Choroid plexus epithelial cell (primary cell): ENCODE measurements at regions not wholly inside any gene's neighbourhood (a gene's known extent, or its start where the extent isn't known, plus 50 kb on each side); places are given as distances from the start of the nearest gene placed in this dataset.

Experiments
- DNase-seq: peaks from one replicate; pipeline ENCODE4 v3.0.0-alpha.2; 2010; ENCODE audit warnings: low read depth
- H3K4me3 ChIP-seq: 2 replicates; pipeline ENCODE4 v1.5.1; 2011; ENCODE audit warnings: low read depth, mild to moderate bottlenecking, control low read depth, low read length, moderate library complexity
- CTCF ChIP-seq: conservative IDR thresholded peaks from 2 replicates; pipeline ENCODE4 v1.5.1; 2011; ENCODE audit warnings: low read depth, mild to moderate bottlenecking, control low read depth, inconsistent platforms, low read length, moderate library complexity

DNA sequence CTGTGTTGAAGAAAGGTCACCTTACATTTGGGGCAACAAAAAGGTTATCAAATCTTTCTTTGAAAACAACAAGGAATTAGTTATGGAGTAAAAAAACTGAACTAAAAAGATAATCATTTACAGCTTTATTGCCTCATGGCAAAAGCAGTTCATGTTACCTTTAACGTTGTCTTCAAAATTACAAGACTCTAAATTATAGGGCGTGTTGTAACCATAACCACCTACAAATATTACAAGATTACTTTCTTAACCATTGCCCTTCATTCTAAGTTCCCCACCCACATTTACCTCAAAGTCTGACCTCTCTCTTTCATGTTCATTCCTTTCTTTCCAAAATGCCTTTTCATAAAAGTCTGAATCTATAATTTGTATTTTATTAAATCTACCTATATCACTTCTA lies 74.6 kb upstream of the LRATD1 start:
- DNase-seq: no peak
- H3K4me3 ChIP-seq: no peak overlapping the region
- no peak for TF ChIP-seq CTCF

DNA sequence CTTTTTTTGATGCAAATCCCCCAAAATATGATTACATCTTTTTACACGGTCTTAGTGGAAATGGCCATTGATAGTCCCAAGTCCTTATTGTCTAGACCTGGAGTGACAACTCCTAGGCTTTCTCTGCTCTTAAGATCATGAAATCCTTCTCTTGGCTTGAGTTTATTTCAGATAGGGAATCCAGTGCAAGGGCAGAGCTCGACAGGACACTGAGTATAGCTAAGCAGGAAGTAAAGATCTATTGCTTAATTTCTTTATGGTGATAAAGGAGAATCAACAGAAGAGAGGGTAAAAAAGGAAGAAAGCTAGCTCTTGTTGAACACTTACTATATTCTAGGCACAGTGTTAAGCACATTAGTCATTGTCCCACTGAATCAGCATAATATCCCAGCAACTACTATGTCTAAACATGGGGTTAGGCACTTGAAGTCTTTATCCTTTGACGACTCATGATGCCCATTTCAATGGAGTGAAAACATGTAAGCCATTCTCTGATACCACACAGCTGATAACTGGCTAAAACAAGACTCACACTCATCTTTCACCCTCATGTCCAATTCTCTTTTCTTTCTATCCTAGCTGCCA lies 74.1 kb upstream of the LRATD1 start:
- H3K4me3 ChIP-seq: no peak overlapping the region
- no peak for DNase-seq
- TF ChIP-seq CTCF: no peak

DNA sequence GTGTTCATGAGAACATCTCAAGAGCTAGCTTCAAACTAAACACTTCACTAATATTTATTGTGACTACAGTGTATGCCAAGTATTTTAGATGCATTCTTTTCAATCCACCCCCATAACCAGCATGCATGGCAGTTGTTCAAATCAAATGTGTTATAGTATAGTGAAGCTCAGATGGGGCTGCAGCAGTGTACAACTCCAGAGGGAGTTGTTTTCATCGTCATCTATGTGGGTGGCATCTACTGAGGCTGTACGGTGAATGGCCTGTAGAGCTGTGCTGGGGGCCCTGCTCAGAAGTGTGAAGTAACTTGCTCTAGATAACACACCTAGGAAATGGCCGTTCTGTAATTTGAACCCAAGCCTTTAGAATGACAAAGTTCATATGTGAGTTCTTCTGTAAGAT lies 71.8 kb upstream of the LRATD1 start:
- DNase-seq: no peak
- TF ChIP-seq CTCF: no peak
- no peak overlapping the region for H3K4me3 ChIP-seq

DNA sequence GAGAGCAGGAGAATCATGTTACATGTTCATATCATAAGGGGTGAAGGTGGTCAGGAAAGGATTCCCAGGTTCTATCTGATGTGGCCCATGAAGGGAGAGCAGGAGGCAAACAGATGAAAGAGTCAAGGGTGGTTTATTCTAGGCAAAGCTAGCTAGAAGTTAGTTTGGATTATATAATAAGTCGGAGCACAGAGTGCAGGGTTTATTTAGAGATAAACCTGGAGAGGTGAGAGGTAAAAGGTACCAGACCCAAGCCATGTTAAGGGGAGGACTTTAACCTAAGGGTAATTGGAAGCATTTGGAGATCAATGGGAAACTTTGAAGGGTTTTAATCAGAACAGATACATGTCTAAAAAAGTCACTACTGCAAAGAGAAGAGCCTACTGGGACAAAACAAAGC lies 69.2 kb upstream of the LRATD1 start:
- no peak for TF ChIP-seq CTCF
- no peak overlapping the region for H3K4me3 ChIP-seq
- DNase-seq: no peak

DNA sequence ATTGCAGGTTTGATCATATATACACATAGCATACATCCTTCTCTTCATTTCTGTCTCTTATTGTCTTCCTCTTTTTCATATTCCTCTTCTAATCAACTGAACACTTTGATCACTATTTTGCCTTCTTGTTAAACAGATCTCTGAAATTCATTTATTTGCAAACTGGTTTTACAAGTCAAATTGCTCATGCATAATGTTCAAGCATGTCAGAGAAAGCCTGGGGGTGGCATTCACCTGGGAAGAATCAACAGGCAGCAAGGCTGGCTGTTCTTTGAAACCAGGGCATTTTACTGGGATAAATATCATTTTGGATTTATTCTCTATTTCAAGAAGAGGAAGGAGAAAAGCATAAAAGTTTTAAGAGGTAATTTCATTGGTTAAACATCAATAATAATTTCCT lies 66.9 kb upstream of the LRATD1 start:
- no peak for TF ChIP-seq CTCF
- no peak for DNase-seq
- H3K4me3 ChIP-seq: no peak overlapping the region

DNA sequence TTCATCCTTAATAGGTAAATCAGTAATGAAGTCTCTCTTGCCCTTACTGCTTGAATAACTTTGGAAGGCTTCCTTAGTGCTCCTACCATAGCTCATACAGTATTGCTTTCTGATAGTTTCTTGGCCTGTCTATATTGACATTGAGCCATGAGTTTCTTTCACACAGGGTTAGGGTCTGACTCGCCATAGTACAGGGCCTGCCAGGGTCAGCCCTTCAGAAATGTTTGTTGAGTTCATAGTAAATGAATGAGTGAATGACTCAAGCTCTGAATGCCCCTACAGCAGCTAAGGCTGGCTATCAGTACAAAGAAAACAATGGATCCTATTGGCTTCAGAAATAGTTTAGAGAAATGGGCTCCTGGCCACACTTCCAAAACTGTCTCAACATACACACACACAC lies 65.0 kb upstream of the LRATD1 start:
- H3K4me3 ChIP-seq: no peak overlapping the region
- no peak for TF ChIP-seq CTCF
- no peak for DNase-seq

- TF ChIP-seq CTCF: no peak
- DNase-seq: no peak
- H3K4me3 ChIP-seq: no peak overlapping the region
Observed at GRCh38 chr2:14569294-14569693, 63.2 kb upstream of the LRATD1 start.
